ENCODE measurements at regions not wholly inside any gene's neighbourhood (a gene's known extent, or its start where the extent isn't known, plus 50 kb on each side); places are given as distances from the start of the nearest gene placed in this dataset.
"Not testable (repeated sequence)": the region's sequence is repeated elsewhere in the genome, so short reads cannot be mapped to it uniquely, and the experiment has no call there.

DNA sequence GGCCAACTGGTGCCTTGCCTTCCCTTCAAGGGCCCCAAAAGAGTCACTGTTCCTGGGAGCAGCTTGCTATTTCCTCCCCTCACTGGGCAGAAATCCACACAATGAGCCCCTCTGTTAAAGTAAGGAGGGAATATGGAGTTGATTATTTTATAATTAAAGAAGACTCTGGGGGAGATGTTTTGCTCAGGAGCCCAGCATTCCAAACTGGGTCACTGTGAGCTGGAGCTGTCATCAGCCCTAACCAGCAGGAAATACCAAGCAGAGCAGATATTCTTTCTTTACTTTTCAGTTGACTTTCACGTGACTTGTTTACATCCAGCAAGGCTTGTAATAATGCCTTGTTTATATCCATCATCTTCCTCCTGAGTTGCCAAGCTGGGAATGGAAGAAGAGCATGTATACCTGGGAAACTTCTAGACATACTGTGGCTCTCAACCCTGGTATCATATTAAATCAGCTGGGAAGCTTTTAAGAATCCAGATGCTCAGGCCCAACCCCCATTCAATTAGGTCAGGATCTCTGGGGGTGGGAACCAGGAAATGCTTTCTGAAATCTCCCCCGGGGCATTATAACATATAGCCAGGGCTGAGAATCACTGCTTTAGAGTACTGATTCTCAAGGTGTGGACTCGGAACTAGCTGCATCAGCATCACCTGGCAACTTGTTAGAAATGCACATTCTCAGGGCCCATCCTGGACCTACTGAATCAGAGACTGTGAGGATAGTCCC is 175.6 kb upstream of the MYLIP start:
- DNase-seq (ENCODE audit: low spot score) = no peak

DNA sequence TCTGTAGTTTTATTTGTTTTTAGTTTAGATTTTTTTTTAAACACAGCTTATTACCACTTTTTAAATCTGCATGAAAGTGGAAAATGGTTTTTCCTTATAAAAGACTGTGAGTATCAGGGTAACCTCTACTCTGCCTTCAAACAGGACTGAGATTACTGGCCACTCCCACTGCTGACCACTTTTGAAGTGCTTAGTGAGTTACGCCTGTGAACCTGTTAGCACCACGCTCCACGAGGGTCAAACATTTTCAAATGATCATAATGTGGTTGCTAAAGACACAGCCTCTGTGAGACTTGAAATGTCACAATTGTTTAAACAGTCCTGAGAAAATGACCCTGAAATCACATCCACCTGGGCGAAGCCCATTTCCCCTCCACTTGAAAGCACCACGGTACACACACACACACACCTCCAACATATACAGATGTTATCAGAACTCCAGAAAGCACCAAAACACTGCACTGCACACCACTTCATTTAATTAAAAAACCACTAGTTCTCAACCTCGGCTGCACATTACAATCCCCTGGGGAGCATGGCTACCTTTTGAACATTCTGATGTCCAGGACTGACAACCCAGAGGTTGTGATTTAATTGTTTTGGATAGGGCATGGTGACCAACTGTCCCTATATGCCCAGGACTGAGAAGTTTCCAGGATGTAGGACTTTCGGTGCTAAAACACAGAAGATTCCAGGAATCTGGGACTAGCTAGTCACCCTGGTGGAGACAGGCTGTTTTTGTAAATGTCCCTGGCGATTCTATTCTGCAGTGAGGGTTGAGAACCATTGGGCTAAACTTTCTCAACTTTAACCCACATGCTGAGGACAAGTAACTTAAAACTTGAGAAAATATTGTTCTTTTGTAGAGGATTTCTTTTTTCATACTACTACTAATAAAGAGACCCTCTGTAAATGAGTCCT is 176.4 kb upstream of the MYLIP start:
- DNase-seq (ENCODE audit: low spot score) = no peak

DNA sequence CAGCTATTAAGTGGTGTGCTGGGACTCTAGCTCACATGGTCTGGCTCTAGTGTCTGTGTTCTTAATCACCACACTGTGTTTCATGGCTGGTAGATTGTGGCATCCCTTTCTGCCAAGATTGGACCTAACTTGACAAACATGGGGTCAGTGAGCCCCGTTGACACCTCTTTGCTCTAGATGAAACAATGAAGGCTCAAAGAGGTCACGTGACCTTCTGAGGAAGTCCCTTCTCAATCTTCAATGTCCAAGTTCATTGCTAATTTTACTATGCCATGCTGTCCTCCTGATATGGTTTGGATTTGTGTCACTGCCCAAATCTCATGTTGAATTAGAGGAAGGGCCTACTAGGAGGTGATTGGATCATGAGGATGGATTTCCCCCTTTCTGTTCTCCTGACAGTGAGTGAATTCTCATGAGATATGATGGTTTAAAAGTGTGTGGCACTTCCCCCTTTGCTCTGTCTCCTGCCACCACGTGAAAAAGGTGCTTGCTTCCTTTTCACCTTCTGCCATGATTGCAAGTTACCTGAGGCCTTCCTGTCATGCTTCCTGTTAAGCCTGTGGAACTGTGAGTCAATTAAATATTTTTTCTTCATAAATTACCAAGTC is 177.8 kb upstream of the MYLIP start:
- no peak for DNase-seq (ENCODE audit: low spot score)

- no peak for DNase-seq (ENCODE audit: low spot score)
Measured at GRCh38 chr6:15949982-15950381, 178.9 kb upstream of the MYLIP start.

- DNase-seq (ENCODE audit: low spot score) = no peak
Measured at GRCh38 chr6:15948930-15949900, 179.7 kb upstream of the MYLIP start.

GRCh38 chr6:15947923-15948322 is 181.0 kb upstream of the MYLIP start:
- DNase-seq (ENCODE audit: low spot score) = no peak

DNA sequence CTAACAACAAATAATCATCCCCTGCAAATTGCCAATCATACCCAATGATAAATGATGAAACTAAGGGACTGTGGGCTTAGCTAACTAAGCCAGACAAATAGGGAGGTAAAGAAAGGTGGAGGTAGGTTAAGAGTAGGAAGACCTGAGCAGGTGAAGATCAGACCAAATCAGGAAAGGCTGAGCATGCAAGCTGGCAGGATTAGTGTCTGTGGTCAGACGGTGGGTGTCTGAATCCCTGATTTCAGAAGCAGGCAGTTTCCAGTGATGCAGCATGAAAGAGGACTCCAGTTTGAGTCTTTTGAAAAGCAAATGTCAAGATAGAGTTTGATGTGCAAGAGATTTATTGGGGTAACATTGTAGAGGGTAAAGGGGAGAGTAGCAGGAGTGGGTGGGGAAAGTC is 181.4 kb upstream of the MYLIP start:
- no peak for DNase-seq (ENCODE audit: low spot score)

GRCh38 chr6:15946701-15947385 is 182.0 kb upstream of the MYLIP start:
- no peak for DNase-seq (ENCODE audit: low spot score)

GRCh38 chr6:15945593-15946159 is 183.2 kb upstream of the MYLIP start:
- no peak for DNase-seq (ENCODE audit: low spot score)

- no peak for DNase-seq (ENCODE audit: low spot score)
Measured at GRCh38 chr6:15943423-15943822, 185.5 kb upstream of the MYLIP start.

GRCh38 chr6:15941168-15941567 is 187.7 kb upstream of the MYLIP start:
- no peak for DNase-seq (ENCODE audit: low spot score)

DNA sequence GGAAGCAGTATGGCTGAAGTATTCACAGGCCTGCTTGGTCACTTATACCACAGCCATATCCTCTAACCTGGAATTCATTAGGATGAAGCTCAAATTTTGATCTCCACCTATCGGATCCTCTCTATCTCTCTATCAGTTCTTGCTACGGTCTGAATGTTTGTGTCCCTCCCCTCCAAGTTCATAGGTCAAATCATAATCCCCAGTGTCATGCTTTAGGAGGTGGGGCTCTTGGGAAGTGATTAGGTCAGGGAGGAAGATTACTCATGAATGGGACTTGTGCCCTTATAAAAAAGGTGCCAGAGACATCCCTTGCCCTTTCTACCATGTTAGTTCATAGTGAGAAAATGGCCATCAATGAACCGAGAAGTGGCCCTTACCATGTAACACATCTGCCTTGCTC is 190.8 kb upstream of the MYLIP start:
- no peak for DNase-seq (ENCODE audit: low spot score)

DNA sequence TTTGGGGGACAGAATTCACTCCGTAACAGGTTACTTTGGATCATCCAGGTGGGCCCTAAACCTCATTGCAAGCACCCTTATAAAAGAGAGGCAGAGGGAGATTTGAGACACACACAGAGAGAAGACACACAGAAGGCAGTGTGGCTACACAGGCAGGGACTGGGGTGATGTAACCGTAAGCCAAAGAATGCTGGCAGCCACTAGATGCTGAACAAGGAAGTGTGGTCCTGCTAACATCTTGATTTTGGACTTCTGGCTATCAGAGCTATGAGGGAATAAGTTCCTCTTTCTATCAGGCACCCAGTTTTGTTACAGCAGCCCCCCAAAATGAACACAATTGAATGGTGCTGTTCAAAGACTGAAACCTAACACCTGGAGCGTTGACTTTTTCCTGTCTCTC is 191.3 kb upstream of the MYLIP start:
- DNase-seq (ENCODE audit: low spot score) = no peak

GRCh38 chr6:15936503-15936902 is 192.4 kb upstream of the MYLIP start:
- no peak for DNase-seq (ENCODE audit: low spot score)

GRCh38 chr6:15935661-15936060 is 193.2 kb upstream of the MYLIP start:
- DNase-seq (ENCODE audit: low spot score) = no peak

DNA sequence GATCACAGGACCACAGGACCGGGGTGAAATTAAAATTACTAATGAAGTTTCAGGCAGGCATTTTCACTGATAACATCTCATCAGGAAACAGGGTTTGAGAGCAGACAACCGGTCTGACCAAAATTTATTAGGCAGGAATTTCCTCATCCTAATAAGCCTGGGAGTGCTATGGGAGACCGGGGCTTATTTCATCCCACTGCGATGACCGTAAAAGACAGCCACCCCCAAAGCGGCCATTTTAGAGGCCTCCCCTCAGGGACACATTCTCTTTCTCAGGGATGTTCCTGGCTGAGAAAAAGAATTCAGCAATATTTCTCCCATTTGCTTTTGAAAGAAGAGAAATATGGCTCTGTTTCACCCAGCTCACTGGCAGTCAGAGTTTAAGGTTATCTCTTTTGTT is 197.2 kb upstream of the MYLIP start:
- not testable (repeated sequence) for DNase-seq (ENCODE audit: low spot score)

DNA sequence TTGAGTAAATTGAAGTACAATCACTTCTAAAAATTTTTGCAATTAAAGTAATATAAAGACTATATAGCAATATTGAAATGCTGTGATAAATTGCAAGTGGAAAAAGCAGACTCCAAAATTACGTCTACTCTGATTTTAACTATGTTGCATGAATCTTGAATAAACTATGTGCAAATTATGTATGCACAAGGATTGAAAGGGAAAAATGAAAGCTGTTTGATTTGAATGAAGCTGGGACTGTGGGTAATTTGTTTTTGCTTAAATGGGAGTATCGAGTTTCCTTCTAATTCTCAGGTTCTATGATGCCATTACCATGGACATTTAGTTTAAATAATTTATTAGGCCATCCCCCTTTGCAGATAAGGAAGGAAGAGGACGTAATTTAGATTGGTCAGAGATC is 198.7 kb upstream of the MYLIP start:
- no peak for DNase-seq (ENCODE audit: low spot score)

GRCh38 chr6:15929685-15930084 is 199.2 kb upstream of the MYLIP start:
- no peak for DNase-seq (ENCODE audit: low spot score)

GRCh38 chr6:15927531-15928225 is 201.2 kb upstream of the MYLIP start:
- DNase-seq (ENCODE audit: low spot score) = no peak

DNA sequence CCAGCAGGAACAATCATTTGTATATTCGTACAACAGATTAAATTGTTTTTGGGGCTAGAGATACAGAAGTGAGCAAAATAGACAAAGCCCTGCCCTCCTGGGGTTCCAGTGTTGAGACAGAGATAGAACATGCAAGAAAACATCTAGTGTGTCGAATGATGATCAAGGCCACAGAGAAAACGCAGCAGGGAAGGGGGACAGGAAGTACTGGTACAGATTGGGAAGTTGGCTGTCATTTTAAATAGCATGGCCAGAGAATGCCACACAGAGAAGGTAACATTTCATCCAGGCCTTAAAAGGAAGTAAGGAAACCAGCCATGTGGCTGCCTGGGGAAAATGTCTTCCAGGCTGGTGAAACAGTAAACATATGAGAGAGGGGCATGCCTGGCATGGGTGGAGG is 202.6 kb upstream of the MYLIP start:
- DNase-seq (ENCODE audit: low spot score) = no peak

All from hematopoietic multipotent progenitor cell treated with erythropoietin and hydrocortisone succinate and interleukin-3 and kit ligand, for 15 days (in vitro differentiated cells).